ENCODE measurements at regions not wholly inside any gene's neighbourhood (a gene's known extent, or its start where the extent isn't known, plus 50 kb on each side); places are given as distances from the start of the nearest gene placed in this dataset.

GRCh38 chr12:18895540-18895939 lies 157.6 kb downstream of the CAPZA3 start:
- no peak for TF ChIP-seq CTCF (conservative IDR thresholded peaks at IDR 0.05; ENCODE audit: control insufficient read depth, insufficient read depth, low read depth, low read length)
- H3K4me3 ChIP-seq (ENCODE audit: control insufficient read depth, low read depth, low read length): no peak overlapping the region
- DNase-seq (ENCODE audit: low read depth): no peak

- DNase-seq (ENCODE audit: low read depth): no peak
- no peak for TF ChIP-seq CTCF (conservative IDR thresholded peaks at IDR 0.05; ENCODE audit: control insufficient read depth, insufficient read depth, low read depth, low read length)
- no peak overlapping the region for H3K4me3 ChIP-seq (ENCODE audit: control insufficient read depth, low read depth, low read length)
Observed at GRCh38 chr12:18895946-18896345, 158.0 kb downstream of the CAPZA3 start.

GRCh38 chr12:18897823-18898222 lies 159.9 kb downstream of the CAPZA3 start:
- peak; percentile 76 for DNase-seq (ENCODE audit: low read depth)
- TF ChIP-seq CTCF (conservative IDR thresholded peaks at IDR 0.05; ENCODE audit: control insufficient read depth, insufficient read depth, low read depth, low read length): no peak
- no peak overlapping the region for H3K4me3 ChIP-seq (ENCODE audit: control insufficient read depth, low read depth, low read length)

GRCh38 chr12:18898470-18898869 lies 160.6 kb downstream of the CAPZA3 start:
- peak; percentile 66 for DNase-seq (ENCODE audit: low read depth)
- TF ChIP-seq CTCF (conservative IDR thresholded peaks at IDR 0.05; ENCODE audit: control insufficient read depth, insufficient read depth, low read depth, low read length): no peak
- no peak overlapping the region for H3K4me3 ChIP-seq (ENCODE audit: control insufficient read depth, low read depth, low read length)

- no peak for TF ChIP-seq CTCF (conservative IDR thresholded peaks at IDR 0.05; ENCODE audit: control insufficient read depth, insufficient read depth, low read depth, low read length)
- no peak for DNase-seq (ENCODE audit: low read depth)
- H3K4me3 ChIP-seq (ENCODE audit: control insufficient read depth, low read depth, low read length): no peak overlapping the region
Observed at GRCh38 chr12:18899162-18899561, 161.2 kb downstream of the CAPZA3 start.

GRCh38 chr12:18899678-18900317 lies 161.9 kb downstream of the CAPZA3 start:
- DNase-seq (ENCODE audit: low read depth): peak; percentile 74
- no peak overlapping the region for H3K4me3 ChIP-seq (ENCODE audit: control insufficient read depth, low read depth, low read length)
- no peak for TF ChIP-seq CTCF (conservative IDR thresholded peaks at IDR 0.05; ENCODE audit: control insufficient read depth, insufficient read depth, low read depth, low read length)

GRCh38 chr12:18905134-18905533 lies 167.2 kb downstream of the CAPZA3 start:
- TF ChIP-seq CTCF (conservative IDR thresholded peaks at IDR 0.05; ENCODE audit: control insufficient read depth, insufficient read depth, low read depth, low read length): no peak
- DNase-seq (ENCODE audit: low read depth): no peak
- no peak overlapping the region for H3K4me3 ChIP-seq (ENCODE audit: control insufficient read depth, low read depth, low read length)

Measured in fibroblast of mammary gland (primary cell).